HEK293T (cell line): ENCODE measurements at regions not wholly inside any gene's neighbourhood (a gene's known extent, or its start where the extent isn't known, plus 50 kb on each side); places are given as distances from the start of the nearest gene placed in this dataset.

Source experiments
- CTCF ChIA-PET: fragments of 350-600 bp; formaldehyde crosslinking; extraction: SDS; loops from one replicate; lab custom pipeline; 2021; ENCODE audit warnings: antibody characterized with exemption, inconsistent platforms; lab: Yijun Ruan, JAX
- POLR2A ChIA-PET: fragments of 350-600 bp; formaldehyde crosslinking; extraction: SDS; loops from one replicate; lab custom pipeline; 2020; ENCODE audit warnings: antibody characterized with exemption, inconsistent platforms; lab: Yijun Ruan, JAX
- DNase-seq: peaks from one replicate; pipeline ENCODE4 v3.0.0; 2012; ENCODE audit warnings: mixed read lengths; ENCODE audit errors: extremely low spot score
- ARNT ChIP-seq: fragments of 450-650 bp; IDR thresholded peaks from 2 replicates; pipeline ENCODE4 v1.6.1; 2017; ENCODE audit warnings: mild to moderate bottlenecking
- BHLHE40 ChIP-seq: fragments of 450-650 bp; IDR thresholded peaks from 2 replicates; pipeline ENCODE4 v1.6.1; 2016; ENCODE audit warnings: mild to moderate bottlenecking, moderate library complexity, borderline replicate concordance
- CTBP1 ChIP-seq: fragments of 450-650 bp; IDR thresholded peaks from 2 replicates; pipeline ENCODE4 v1.6.1; 2016; ENCODE audit warnings: borderline replicate concordance
- ELF4 ChIP-seq: fragments of 450-650 bp; IDR thresholded peaks from 2 replicates; pipeline ENCODE4 v1.6.1; 2017; ENCODE audit warnings: antibody characterized with exemption
- FOXA1 ChIP-seq: fragments of 450-650 bp; IDR thresholded peaks from 2 replicates; pipeline ENCODE4 v1.6.1; 2016; ENCODE audit warnings: mild to moderate bottlenecking
- FOXK2 ChIP-seq: fragments of 450-650 bp; IDR thresholded peaks from 2 replicates; pipeline ENCODE4 v1.6.1; 2016; ENCODE audit warnings: mild to moderate bottlenecking
- FOXM1 ChIP-seq: fragments of 450-650 bp; IDR thresholded peaks from 2 replicates; pipeline ENCODE4 v1.6.1; 2017; ENCODE audit warnings: mild to moderate bottlenecking, borderline replicate concordance
- HDGF ChIP-seq: fragments of 450-650 bp; IDR thresholded peaks from 2 replicates; pipeline ENCODE4 v1.6.1; 2017; ENCODE audit warnings: antibody characterized with exemption, borderline replicate concordance
- L3MBTL2 ChIP-seq: fragments of 450-650 bp; conservative IDR thresholded peaks from 2 replicates; pipeline ENCODE4 v1.6.1; 2016; ENCODE audit warnings: mild to moderate bottlenecking
- LEF1 ChIP-seq: fragments of 450-650 bp; IDR thresholded peaks from 2 replicates; pipeline ENCODE4 v1.6.1; 2017; ENCODE audit warnings: mild to moderate bottlenecking, borderline replicate concordance
- NFRKB ChIP-seq: fragments of 450-650 bp; IDR thresholded peaks from 2 replicates; pipeline ENCODE4 v1.6.1; 2016; ENCODE audit warnings: mild to moderate bottlenecking, moderate library complexity
- PKNOX1 ChIP-seq: fragments of 450-650 bp; IDR thresholded peaks from 2 replicates; pipeline ENCODE4 v1.6.1; 2016
- SP1 ChIP-seq: fragments of 450-650 bp; IDR thresholded peaks from 2 replicates; pipeline ENCODE4 v1.6.1; 2017
- SUZ12 ChIP-seq: fragments of 450-650 bp; IDR thresholded peaks from 2 replicates; pipeline ENCODE4 v1.6.1; 2016; ENCODE audit warnings: mild to moderate bottlenecking
- TARDBP ChIP-seq: fragments of 450-650 bp; IDR thresholded peaks from 2 replicates; pipeline ENCODE4 v1.6.1; 2016
- ZNF384 ChIP-seq: fragments of 450-650 bp; IDR thresholded peaks from 2 replicates; pipeline ENCODE4 v1.6.1; 2016

- ChIA-PET CTCF (no interaction called here), POLR2A (no interaction called here)
- DNase-seq = no peak
- TF ChIP-seq FOXM1 (no peak), BHLHE40 (no peak), L3MBTL2 (no peak), NFRKB (no peak)
Observed at GRCh38 chr12:43098071-43098470, 453.9 kb downstream of the ADAMTS20 start.

DNA sequence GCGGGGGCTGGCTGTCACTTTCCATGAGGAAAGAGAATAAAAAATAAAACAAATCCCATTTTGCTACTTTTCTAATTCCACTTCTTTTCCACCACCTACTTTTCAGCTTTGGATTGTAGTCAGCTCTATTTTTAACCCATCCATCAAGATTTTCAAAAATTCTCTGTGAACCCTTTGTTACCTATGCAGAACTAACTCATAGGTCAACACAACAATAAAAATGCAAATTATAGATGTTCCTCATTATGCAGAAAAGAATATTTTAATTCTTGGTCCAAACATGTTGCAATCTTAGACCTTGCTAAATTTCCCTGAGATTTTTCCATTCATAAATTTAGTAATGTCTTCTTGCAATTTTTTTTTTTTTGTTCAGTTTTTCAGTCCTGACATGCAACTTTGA lies 454.5 kb downstream of the ADAMTS20 start:
- no peak for TF ChIP-seq TARDBP
- no peak for TF ChIP-seq PKNOX1
- TF ChIP-seq ZNF384 = no peak
- no peak for TF ChIP-seq NFRKB
- no peak for TF ChIP-seq SUZ12
- TF ChIP-seq FOXK2 = no peak
- no peak for TF ChIP-seq HDGF
- no peak for TF ChIP-seq FOXA1
- TF ChIP-seq BHLHE40 = no peak
- TF ChIP-seq L3MBTL2 = no peak
- no peak for TF ChIP-seq SP1
- TF ChIP-seq FOXM1 = no peak
- no peak for TF ChIP-seq ARNT
- no peak for TF ChIP-seq ELF4
- ChIA-PET CTCF (no interaction called here), POLR2A (no interaction called here)
- DNase-seq = no peak

- CTCF ChIA-PET = no interaction called here
- DNase-seq = no peak
- TF ChIP-seq FOXA1 (no peak), PKNOX1 (no peak), ZNF384 (no peak), LEF1 (no peak), SUZ12 (no peak), HDGF (no peak), FOXM1 (no peak), CTBP1 (no peak), SP1 (no peak), TARDBP (no peak), L3MBTL2 (no peak), NFRKB (no peak), ELF4 (no peak), FOXK2 (no peak)
- POLR2A ChIA-PET = no interaction called here
Observed at GRCh38 chr12:43095669-43096280, 456.2 kb downstream of the ADAMTS20 start.

- POLR2A ChIA-PET = no interaction called here
- TF ChIP-seq SP1 (no peak), HDGF (no peak), ELF4 (no peak), CTBP1 (no peak), ZNF384 (no peak), BHLHE40 (no peak), FOXA1 (no peak), ARNT (no peak), L3MBTL2 (no peak), FOXK2 (no peak), FOXM1 (no peak), TARDBP (no peak), LEF1 (no peak), SUZ12 (no peak), PKNOX1 (no peak), NFRKB (no peak)
- no peak for DNase-seq
- CTCF ChIA-PET = no interaction called here
Observed at GRCh38 chr12:43094886-43095575, 457.0 kb downstream of the ADAMTS20 start.

GRCh38 chr12:43090981-43091380 lies 461.0 kb downstream of the ADAMTS20 start:
- no peak for DNase-seq
- ChIA-PET CTCF (interaction anchor here (0.6 kb wide), 1 partner anchor 300 kb away, joined by 3 read pairs; no protein-coding TSS in a partner anchor), POLR2A (no interaction called here)
- no peak for TF ChIP-seq L3MBTL2
- no peak for TF ChIP-seq TARDBP
- no peak for TF ChIP-seq FOXM1
- no peak for TF ChIP-seq SUZ12
- TF ChIP-seq HDGF = no peak
- TF ChIP-seq CTBP1 = no peak
- TF ChIP-seq BHLHE40 = no peak
- no peak for TF ChIP-seq LEF1
- no peak for TF ChIP-seq ELF4
- TF ChIP-seq NFRKB = no peak
- TF ChIP-seq SP1 = no peak
